GM18507 (cell line): ENCODE measurements at regions not wholly inside any gene's neighbourhood (a gene's known extent, or its start where the extent isn't known, plus 50 kb on each side); places are given as distances from the start of the nearest gene placed in this dataset.

Source experiments
- DNase-seq: peaks from one replicate; pipeline ENCODE4 v3.0.0; 2011; ENCODE audit warnings: low read depth; ENCODE audit not compliant: insufficient read length; ENCODE audit errors: extremely low spot score
- FAIRE-seq: peaks from 2 replicates; lab custom pipeline; 2011; peaks lifted over from hg19 to GRCh38; lab: Jason Lieb, UNC

DNA sequence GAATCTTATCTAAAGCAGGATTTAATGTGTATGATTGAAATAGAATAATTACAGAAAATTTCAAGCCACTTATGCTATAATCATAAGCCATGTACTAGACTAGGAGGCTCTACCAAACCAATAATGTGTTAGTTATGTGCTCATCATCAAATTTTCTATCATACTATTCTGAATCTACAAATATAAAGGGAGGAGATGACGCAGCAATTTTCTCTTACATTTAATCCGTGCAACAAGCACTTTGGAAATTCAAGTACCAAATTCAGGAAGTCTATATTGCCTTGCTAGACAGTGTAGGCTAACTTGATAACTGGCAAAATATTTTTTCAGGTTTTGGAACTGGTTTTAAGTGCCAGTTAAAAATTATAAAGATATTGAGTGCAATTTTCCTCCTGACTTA is 283.5 kb downstream of the C4orf33 start:
- DNase-seq (no peak), FAIRE-seq (no peak)

DNA sequence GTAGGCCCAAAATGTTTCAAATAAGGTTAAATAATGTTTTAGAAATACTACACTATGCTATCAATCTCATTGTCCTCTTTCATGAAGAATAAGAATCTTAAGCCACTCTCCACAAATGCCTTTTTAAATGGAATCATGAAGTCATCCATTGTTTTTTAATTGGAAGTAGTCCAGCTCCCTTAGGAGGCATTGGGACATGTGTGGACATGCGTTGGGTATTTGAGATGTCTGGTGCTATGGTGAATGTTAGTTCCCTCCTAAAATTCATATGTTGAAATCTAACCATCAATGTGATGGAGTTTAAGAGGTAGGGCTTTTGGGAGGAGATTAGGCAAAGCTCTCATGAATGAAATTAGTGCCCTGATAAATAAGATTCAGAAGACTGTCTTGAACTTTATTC is 289.0 kb downstream of the C4orf33 start:
- no peak for DNase-seq
- FAIRE-seq: no peak

DNA sequence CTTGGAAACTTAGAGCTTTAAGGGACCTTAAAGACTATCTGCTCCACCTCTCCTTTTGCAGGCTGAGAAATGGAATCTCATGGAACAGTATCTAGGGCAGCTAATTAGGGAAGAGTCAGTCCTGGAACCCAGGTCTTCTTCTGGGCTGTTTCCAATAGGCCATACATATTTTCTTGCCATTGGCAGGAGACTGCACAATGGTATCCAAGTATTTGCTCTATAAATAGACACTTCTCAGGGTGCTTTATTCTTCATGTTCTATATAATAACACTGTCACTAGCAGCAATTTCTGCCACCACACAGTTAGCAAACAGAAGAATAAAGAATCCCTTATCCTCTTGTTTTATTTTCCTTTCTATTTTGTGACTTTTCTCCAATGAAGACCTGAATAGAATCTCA is 291.7 kb downstream of the C4orf33 start:
- FAIRE-seq: no peak

DNA sequence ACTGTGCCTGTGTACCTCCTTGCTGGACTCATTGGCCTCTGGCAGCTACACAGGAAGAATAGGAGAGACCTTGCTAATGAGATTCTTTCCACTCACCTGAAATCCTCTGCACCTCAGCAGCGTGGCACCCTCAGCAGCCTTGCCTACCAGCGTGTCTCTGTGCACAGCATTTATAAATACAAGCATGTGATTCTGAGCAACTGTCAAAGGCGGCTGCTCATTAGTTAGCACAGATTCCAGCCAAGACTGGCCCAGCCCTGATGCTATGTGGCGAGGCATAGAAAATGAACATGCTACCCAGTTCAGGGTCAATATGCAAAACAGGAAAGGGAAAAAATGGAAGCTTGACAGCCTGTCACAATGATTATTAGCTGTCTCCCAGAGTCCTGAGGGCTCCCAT is 298.0 kb downstream of the C4orf33 start:
- DNase-seq: no peak
- no peak for FAIRE-seq

More for the DNA sequence above, 291.7 kb downstream of the C4orf33 start:
- no peak for DNase-seq

DNA sequence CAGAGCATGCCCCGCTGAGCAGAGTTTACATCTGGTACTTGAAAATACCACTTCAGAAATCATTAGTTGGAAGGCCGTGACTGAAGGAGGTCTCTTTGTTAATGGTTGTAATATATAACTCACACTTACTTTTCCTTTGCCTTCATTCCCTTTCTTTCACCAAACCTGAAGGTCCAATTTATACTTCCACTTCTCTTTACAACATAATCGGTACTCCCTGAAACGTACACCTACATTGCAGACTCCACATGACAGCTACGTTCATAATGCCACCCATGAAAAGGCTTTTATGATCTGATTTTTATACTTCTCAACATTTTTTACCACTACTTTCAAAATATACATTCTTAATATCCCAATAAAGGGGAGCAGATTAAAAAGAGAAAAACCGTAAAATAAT is 298.7 kb downstream of the C4orf33 start:
- FAIRE-seq (no peak), DNase-seq (no peak)

DNA sequence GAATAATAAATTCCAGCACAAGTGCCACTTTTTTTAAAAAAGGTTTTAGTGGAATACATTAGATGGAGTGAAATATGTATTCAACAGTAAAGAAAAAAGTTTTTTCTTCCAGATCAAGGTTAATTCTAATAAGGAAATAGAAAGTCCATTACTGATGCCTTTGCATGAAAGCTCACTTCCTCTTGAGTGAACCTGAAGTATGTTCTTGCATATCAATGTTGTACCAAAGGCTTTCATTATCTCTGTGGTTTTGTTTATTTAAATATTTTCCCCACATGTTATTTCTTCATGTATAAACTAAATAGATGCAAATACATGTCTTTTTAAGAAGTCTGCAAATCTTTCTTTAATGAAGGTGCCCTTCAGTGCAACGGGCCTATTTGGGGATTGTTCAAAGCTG is 307.9 kb downstream of the C4orf33 start:
- no peak for DNase-seq
- FAIRE-seq: no peak

DNA sequence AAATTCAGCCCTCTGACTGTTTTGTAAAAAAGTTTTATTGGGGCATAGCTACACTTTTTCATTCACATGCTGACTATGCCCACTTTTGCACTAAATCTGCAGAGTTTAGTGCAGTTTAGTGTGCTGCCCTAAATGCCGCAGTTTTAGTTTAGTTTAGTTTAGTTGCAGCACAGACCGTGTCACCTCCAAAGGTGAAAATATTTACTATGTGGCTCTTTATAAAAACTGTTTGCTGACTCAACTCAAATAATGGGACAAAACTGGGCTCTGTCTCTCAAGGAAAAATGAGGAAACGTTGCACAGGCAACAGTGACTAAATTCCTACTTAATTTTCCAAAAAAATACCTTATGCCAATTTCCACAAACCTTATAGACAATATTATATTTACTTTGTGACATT is 314.2 kb downstream of the C4orf33 start:
- no peak for DNase-seq
- no peak for FAIRE-seq

DNA sequence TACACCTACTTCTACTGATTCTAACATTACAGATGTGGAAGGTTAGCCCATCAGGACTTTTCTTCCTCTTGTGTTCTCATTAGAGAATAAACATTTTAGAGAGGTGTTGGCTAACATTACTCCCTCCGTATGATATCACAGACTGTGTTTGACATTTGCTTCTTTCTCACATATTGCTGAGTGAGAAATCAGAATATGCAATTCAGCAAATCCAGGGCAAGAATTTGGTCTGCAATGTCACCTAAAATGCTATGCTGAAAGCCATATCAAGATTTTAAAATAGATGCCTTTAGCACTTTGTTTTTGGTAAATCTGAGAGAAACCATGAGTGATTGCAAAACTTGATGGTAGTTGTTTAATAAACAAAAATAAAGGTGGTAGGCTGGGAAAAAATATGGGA is 319.1 kb downstream of the C4orf33 start:
- FAIRE-seq (no peak), DNase-seq (no peak)

DNA sequence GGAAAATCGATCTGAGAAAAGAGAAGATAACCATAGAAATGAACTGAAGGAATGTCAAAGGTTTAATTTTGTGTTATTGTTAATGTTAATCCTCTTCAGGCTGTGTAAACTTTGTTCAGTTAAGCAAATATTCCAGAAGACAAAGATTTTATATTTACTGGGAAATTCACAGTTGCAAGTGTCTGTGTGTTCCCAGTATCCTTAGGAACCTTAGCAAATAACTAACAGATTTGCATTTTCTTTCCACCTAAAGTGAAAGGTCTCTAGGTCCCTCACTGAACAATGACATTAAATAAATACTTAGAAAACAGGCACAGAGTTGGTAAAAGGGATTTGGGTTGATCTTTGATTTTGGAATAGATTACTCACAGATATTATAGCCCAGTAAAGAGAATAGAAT is 324.7 kb downstream of the C4orf33 start:
- FAIRE-seq (no peak), DNase-seq (no peak)

DNA sequence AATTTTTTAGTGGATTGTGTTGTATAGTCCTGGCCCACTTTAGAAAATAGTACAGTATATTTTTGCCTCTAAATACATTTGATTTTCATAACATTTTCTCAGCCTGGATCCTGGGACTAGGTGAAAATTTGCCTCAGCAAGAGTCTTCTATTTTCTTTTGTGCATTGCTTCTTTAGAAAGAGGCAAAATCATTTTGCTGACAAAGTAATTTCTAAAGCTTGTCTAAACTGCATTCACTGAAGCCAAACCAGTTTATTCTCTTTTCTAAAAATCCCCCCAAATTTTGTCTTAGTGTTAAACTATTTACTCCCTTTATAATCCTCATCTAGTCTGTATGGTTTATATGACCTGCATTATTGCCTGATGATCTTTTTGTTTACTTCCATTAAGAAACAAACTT is 326.3 kb downstream of the C4orf33 start:
- no peak for FAIRE-seq
- no peak for DNase-seq

DNA sequence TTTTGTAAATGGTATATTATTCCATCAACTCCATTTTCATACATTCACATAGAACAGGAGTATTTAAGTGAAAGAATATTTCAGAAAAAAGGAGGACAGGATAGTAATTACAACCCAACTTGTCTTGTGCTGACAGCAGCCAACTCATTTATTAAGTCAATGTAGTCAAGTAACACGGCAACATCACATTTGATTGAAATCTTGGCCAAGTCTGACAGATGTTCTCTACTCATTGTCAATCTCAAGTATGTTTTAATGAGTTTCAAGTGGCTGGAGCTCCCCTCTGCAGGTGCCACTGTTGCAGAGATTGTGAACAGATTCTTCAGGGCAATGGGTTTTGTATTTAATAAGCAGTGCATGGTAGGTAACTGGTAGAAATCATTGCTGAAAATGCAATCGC is 332.5 kb downstream of the C4orf33 start:
- FAIRE-seq (no peak), DNase-seq (no peak)

DNA sequence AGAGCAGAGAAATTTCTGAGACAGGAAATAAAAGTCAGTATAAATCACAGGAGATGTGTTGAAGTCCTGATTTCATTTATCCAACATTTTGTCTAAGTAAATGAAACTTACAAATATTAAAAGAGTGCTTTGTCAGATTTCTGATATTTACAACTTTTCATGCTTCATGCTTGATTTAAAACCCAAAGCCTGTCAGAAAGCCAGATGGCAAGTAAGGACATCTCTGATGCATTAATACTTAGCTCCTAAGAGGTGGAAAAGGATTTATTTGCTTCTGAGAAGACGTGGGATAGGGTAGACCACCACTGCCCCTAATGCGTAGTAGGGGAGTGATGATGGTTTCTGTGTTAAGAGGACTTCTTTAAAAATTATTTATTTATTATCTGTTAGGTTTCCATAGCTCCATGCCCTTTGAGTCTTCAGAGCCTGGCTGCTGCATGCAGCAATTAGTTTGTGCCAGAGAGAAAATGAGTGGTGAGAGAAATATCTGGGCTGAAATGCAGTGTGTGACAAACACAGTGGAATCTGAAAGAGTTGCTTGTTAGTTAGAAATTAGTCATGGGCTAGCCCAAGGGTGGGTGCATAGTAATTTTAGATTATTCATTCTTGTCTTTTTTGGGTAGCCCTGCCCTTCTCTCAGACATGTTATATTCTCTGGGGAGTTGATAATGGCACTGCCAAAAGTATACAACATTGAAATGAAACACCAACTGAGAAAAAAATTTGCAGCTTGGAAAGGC is 333.8 kb downstream of the C4orf33 start:
- FAIRE-seq: no peak
- DNase-seq: no peak

DNA sequence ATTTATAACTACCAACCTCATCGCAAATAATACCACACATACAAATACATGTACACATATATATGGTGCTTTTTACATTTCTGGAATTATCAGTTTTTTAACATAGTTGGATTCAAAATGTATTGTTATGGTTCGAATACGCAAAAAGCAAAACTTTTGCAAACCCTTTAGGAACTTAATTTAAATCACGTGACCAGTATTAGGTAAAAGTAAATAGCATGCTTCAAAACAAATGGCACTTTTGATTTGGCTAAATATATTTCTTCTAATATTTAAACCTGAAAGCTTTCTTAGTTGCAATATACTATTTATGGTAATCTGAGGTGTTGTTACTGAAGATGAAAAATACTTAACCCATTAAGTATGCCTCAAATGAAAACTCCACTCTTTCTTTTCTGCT is 341.4 kb downstream of the C4orf33 start:
- FAIRE-seq (no peak), DNase-seq (no peak)

DNA sequence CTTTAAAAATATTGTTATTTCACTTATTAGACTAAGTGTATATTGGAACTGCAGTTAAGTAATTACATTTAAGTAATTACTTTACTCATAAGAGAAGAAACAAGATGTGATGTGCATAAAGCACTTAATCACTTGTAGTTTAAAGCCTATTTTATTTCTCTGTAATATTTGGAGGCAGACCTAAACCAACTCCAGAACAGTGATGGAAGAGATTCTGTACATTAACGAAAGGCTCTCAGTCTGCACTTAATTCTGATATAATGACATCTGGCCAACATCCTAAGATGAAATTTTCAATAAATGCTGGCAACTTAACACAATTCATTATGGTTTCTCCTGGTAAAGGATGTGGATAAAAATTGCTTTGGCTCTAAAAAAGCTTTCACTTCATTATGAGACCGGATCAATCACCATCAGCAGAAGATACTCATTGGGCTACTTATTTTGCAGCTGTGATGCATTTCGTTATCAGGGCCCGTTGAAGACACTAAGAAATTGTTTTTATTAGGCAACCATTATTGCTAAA is 342.6 kb downstream of the C4orf33 start:
- FAIRE-seq: no peak

DNA sequence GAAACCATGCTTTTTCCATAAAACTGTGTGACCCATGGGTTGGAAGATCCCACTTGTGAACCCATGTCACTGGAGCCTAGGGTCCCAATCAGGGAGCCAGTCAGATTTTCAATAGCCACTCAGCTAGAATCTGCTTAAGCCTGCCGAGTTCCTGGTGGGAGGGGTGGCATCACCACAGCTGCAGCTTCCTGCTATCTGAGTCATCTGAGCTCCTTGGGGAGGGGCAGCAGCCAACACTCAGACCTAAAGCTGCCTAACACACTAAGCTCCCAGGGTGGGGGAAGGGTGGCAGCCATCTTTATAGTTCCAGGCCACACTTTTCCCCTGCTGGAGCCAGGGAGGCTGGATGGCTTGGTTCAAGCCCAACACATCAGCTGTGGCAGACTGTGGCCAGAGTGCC is 350.1 kb downstream of the C4orf33 start:
- DNase-seq (no peak), FAIRE-seq (no peak)

More for the DNA sequence above, 342.6 kb downstream of the C4orf33 start:
- DNase-seq: no peak

DNA sequence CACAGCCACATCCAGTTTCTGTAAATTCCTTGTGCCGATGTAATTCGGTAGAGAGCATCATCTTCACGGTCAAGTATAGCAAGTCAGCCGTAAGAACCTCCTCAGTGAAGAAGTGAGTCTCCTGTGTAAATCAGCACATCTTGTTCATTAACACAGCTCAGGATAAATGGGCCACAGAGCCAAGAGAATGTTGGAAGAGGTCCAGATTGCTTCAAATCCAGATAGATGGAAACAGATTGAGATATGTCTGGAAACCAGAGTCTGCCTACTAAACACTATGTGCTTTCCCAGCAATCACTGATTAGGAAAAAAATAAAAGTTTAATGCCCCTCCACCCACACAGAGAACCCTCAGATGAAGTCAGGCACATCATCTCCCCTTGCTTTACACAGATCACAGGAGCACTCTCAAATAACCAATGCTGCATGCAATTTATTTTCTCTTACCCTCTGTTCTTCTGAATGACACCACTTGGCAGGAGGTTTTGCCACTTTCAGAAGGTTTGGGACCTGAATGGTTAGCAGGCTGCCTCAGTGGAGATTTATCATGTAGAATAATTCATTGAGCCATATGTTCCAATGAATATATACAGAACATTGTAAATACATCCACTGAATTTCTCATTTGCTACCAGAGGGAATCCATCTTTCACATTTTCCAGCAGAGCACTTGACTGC is 357.7 kb downstream of the C4orf33 start:
- no peak for DNase-seq
- no peak for FAIRE-seq

DNA sequence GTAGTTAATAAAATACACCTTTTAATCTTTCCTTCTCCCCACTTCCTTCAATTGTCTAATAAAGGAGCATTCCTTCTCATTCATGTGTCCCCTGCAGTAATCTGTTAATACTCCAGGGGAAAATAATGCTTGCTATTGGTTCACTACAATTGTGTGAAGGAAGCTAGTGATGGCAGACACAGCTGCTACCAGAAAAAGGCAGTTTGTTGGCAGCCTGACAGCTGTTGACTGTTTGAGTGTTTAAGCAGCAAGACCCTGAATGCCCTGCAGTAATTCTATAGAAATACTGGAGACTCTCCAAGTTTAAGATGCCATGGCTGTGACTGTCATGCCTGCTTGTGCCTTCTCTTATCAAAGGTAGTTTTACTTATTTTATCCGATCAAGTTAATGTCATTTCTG is 359.5 kb downstream of the C4orf33 start:
- DNase-seq: no peak
- FAIRE-seq: no peak

DNA sequence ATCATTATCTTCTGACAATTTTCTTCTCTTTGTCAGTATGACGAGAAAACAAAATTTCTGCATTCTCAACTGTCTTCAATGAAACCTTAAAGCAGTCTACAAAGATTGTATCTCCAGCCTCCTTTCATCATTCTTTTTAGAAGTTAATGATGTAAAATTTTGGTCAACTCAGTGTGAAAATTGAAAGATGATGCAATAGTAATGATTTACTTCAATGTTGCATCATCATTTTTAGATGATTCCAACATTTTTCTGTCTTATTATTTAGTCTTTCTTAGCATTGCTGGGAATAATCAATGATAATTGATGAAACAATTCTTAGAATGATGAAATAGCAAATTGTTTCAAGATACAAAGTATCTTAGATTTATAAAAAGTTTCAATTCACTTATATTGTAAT is 372.7 kb downstream of the C4orf33 start:
- DNase-seq (no peak), FAIRE-seq (no peak)

DNA sequence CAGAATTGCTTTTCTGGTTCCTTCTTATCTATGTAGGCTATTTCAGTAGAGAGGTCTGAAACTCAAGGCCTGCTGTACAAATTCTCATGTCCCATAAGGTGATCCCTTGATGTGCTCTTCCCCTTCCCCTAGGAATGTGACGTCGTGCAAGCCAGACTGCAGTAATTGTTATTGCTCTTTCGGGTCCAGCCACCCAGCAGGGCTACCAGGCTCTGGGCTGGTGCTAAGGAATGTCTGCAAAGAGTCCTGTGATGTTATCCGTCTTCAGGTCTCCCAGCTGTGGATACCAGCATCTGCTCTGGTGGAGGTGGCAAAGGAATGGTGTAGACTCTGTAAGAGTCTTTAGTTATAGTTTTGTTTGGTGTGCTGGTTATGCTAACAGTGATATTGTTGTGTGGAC is 378.7 kb downstream of the C4orf33 start:
- DNase-seq (no peak), FAIRE-seq (no peak)

DNA sequence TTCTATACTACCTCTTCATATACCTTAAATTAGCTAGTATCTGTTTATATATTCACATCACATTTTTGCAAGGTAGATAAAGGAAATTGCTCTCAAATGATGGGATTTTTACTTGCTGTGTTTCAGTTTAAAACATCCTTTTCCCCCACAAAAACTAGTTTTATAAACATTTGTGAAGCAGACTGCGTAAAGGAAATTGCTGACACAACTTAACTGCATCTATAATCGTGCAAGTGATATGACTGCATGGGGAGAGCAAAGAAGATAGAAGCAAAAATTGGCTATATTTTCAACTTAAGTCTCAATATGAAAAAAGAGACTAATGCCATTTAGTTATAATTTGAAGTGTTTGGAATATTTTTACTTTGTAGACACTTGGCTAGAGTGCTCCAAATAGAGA is 385.2 kb downstream of the C4orf33 start:
- no peak for FAIRE-seq
- no peak for DNase-seq

DNA sequence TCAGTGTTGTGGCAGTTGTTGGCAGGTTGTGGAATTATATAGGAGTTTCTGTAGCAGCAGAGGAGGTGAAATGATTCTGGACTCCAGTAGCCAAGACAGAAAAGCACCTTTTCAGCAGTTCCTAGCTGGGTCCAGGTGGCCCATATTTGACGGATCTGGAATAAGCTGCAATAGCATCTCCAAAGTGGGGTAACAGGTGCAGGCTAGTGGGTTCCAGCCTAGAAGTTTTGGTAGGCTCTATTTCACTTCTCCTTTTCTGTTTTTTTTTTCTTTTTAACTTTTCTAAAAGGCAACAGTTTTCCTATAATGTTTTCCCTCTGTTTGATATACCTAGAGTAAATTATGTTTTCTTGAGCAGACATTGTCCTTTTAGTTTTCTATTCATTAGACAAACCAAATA is 392.5 kb downstream of the C4orf33 start:
- FAIRE-seq (no peak), DNase-seq (no peak)
